NB4 (cell line): ENCODE measurements at regions not wholly inside any gene's neighbourhood (a gene's known extent, or its start where the extent isn't known, plus 50 kb on each side); places are given as distances from the start of the nearest gene placed in this dataset.

Experiments used
- MYC ChIP-seq: IDR thresholded peaks from 2 replicates; pipeline ENCODE4 v1.6.1; 2011; ENCODE audit warnings: low read depth, low read length
- POLR2A ChIP-seq: IDR thresholded peaks from 2 replicates; pipeline ENCODE4 v1.6.1; 2011; ENCODE audit warnings: mild to moderate bottlenecking; ENCODE audit not compliant: insufficient read length; ENCODE audit errors: extremely low read depth
- TF ChIP-seq, protein P1 (sequence below): IDR thresholded peaks from one replicate; pipeline ENCODE4 v1.5.1; 2012; ENCODE audit warnings: low read depth, low read length
- TF ChIP-seq, protein P2 (sequence below): IDR thresholded peaks from 2 replicates; pipeline ENCODE4 v1.6.1; 2011; ENCODE audit warnings: low read depth, low read length

DNA sequence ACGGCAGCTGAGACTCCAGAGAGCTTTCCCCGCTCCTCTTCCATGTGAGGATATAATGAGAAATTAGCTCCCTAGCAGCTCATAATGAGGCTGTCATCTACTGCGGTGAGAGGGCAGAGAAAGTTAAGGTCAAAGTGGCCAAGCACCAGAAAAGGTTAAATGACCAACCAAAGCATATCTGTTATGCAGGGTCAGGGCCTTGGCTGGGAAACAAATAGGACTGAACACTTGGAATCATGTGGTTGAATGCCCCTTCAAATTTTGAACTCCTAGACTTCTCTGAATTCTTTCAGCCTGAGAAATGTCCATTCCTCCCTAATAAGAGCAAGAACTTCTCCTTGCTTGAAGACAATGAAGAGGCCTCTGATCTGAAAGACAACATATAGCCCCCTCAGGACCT is 115.9 kb downstream of the TM2D1 start:
- no peak for TF ChIP-seq POLR2A
- TF ChIP-seq, protein P1, sequence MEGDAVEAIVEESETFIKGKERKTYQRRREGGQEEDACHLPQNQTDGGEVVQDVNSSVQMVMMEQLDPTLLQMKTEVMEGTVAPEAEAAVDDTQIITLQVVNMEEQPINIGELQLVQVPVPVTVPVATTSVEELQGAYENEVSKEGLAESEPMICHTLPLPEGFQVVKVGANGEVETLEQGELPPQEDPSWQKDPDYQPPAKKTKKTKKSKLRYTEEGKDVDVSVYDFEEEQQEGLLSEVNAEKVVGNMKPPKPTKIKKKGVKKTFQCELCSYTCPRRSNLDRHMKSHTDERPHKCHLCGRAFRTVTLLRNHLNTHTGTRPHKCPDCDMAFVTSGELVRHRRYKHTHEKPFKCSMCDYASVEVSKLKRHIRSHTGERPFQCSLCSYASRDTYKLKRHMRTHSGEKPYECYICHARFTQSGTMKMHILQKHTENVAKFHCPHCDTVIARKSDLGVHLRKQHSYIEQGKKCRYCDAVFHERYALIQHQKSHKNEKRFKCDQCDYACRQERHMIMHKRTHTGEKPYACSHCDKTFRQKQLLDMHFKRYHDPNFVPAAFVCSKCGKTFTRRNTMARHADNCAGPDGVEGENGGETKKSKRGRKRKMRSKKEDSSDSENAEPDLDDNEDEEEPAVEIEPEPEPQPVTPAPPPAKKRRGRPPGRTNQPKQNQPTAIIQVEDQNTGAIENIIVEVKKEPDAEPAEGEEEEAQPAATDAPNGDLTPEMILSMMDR: no peak
- no peak for TF ChIP-seq MYC
- TF ChIP-seq, protein P2, sequence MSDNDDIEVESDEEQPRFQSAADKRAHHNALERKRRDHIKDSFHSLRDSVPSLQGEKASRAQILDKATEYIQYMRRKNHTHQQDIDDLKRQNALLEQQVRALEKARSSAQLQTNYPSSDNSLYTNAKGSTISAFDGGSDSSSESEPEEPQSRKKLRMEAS: no peak
